ENCODE measurements at regions not wholly inside any gene's neighbourhood (a gene's known extent, or its start where the extent isn't known, plus 50 kb on each side); places are given as distances from the start of the nearest gene placed in this dataset.
"Not testable (repeated sequence)": the region's sequence is repeated elsewhere in the genome, so short reads cannot be mapped to it uniquely, and the experiment has no call there.

DNA sequence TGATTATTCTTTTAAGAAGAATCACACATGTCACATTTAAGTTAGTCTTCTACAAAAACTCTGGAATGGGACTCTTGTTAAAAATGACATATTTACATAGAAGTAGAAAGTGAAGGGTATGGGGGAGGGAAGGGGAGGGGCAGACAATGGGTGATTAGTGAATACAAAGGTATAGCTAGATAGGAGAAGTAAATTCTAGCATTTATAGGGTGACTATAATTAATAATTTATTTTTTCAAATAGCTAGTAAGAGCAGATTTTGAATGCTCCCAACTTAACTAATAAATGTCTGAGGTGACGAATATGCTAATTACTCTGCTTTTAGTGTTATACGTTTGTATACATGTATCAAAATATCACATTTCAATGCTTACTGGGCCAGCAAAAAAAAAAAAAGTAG is 59.4 kb downstream of the BLTP3B start:
- Histone ChIP-seq H3K36me3 (ENCODE audit: control insufficient read depth in 1 of 2, insufficient read depth in 2 of 2, low read length in 2 of 2) (peaks cover 3% of the 10 kb centered on the region in 2 experiments; a peak in 2 of 4 replicates), H3K4me3 (replicated peaks in 1 of 2; ENCODE audit: low read depth in 1 of 2, low read length in 2 of 2) (no peak overlapping the region), H4K20me1 (ENCODE audit: insufficient read depth) (no peaks in the 10 kb centered on the region), H3K27me3 (ENCODE audit: insufficient read depth, low read length) (no peaks in the 10 kb centered on the region), H3K9me3 (ENCODE audit: control insufficient read depth in 1 of 2, insufficient read depth in 1 of 2, low read depth in 1 of 2, low read length in 2 of 2) (no peaks in the 10 kb centered on the region), H2AFZ (ENCODE audit: low read depth, low read length, poor library complexity, severe bottlenecking) (no peak overlapping the region), H3K27ac (ENCODE audit: low read depth, low read length) (no peak overlapping the region), H3K79me2 (ENCODE audit: insufficient read depth, low read length) (no peaks in the 10 kb centered on the region), H3K9me2 (ENCODE audit: insufficient read depth) (no peaks in the 10 kb centered on the region), H3K4me1 (ENCODE audit: control insufficient read depth in 1 of 2, insufficient read depth in 2 of 2, low read length in 2 of 2) (no peaks in the 10 kb centered on the region), H3K4me2 (ENCODE audit: low read length) (no peak overlapping the region), H3K9ac (ENCODE audit: low read length) (no peak overlapping the region)
- no peak for DNase-seq (ENCODE audit: low read depth, low spot score)
- CTCF ChIA-PET, result no interaction called here
- intact Hi-C loops (cut with micrococcal nuclease), result no loop called here
- no peak for ATAC-seq
- POLR2A ChIA-PET, result no interaction called here
- BruUV-seq (replicated peaks), result no TSS peak
- RAD21 ChIA-PET (ENCODE audit: low non-redundant PET in 1 of 2, low total read pairs in 2 of 2, uncharacterized antibody in 2 of 2, unreplicated experiment in 2 of 2), result no interaction called here
- no peak for TF ChIP-seq CEBPB (IDR thresholded peaks at IDR 0.05; ENCODE audit: low read depth)
- no peak for TF ChIP-seq EZH2phosphoT487 (IDR thresholded peaks at IDR 0.05; ENCODE audit: borderline replicate concordance)
- TF ChIP-seq RAD21 (IDR thresholded peaks at IDR 0.05; ENCODE audit: low read depth), result no peak
- no peak for TF ChIP-seq TCF7L2 (IDR thresholded peaks at IDR 0.05; ENCODE audit: borderline replicate concordance, extremely low read depth, insufficient read depth, insufficient read length)
- no peak for TF ChIP-seq SRF (IDR thresholded peaks at IDR 0.05; ENCODE audit: low read depth)
- TF ChIP-seq, protein P1, sequence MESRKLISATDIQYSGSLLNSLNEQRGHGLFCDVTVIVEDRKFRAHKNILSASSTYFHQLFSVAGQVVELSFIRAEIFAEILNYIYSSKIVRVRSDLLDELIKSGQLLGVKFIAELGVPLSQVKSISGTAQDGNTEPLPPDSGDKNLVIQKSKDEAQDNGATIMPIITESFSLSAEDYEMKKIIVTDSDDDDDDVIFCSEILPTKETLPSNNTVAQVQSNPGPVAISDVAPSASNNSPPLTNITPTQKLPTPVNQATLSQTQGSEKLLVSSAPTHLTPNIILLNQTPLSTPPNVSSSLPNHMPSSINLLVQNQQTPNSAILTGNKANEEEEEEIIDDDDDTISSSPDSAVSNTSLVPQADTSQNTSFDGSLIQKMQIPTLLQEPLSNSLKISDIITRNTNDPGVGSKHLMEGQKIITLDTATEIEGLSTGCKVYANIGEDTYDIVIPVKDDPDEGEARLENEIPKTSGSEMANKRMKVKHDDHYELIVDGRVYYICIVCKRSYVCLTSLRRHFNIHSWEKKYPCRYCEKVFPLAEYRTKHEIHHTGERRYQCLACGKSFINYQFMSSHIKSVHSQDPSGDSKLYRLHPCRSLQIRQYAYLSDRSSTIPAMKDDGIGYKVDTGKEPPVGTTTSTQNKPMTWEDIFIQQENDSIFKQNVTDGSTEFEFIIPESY (IDR thresholded peaks at IDR 0.05; ENCODE audit: extremely low read depth, insufficient replicate concordance, low read length), result no peak
- TF ChIP-seq FOSL1 (IDR thresholded peaks at IDR 0.05; ENCODE audit: low read depth), result no peak
- no peak for TF ChIP-seq JUND (IDR thresholded peaks at IDR 0.05)
- no peak for TF ChIP-seq ZNF274 (IDR thresholded peaks at IDR 0.05; ENCODE audit: low read depth, low read length)
- no peak for TF ChIP-seq YY1 (IDR thresholded peaks at IDR 0.05; ENCODE audit: extremely low read depth, insufficient replicate concordance, low read depth, low read length)
- TF ChIP-seq, protein P2, sequence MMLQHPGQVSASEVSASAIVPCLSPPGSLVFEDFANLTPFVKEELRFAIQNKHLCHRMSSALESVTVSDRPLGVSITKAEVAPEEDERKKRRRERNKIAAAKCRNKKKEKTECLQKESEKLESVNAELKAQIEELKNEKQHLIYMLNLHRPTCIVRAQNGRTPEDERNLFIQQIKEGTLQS (IDR thresholded peaks at IDR 0.05), result no peak
- no peak for TF ChIP-seq EGR1 (IDR thresholded peaks at IDR 0.05; ENCODE audit: low read depth)
- TF ChIP-seq SP1 (IDR thresholded peaks at IDR 0.05; ENCODE audit: low read depth), result no peak
- TF ChIP-seq, protein P3, sequence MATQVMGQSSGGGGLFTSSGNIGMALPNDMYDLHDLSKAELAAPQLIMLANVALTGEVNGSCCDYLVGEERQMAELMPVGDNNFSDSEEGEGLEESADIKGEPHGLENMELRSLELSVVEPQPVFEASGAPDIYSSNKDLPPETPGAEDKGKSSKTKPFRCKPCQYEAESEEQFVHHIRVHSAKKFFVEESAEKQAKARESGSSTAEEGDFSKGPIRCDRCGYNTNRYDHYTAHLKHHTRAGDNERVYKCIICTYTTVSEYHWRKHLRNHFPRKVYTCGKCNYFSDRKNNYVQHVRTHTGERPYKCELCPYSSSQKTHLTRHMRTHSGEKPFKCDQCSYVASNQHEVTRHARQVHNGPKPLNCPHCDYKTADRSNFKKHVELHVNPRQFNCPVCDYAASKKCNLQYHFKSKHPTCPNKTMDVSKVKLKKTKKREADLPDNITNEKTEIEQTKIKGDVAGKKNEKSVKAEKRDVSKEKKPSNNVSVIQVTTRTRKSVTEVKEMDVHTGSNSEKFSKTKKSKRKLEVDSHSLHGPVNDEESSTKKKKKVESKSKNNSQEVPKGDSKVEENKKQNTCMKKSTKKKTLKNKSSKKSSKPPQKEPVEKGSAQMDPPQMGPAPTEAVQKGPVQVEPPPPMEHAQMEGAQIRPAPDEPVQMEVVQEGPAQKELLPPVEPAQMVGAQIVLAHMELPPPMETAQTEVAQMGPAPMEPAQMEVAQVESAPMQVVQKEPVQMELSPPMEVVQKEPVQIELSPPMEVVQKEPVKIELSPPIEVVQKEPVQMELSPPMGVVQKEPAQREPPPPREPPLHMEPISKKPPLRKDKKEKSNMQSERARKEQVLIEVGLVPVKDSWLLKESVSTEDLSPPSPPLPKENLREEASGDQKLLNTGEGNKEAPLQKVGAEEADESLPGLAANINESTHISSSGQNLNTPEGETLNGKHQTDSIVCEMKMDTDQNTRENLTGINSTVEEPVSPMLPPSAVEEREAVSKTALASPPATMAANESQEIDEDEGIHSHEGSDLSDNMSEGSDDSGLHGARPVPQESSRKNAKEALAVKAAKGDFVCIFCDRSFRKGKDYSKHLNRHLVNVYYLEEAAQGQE (IDR thresholded peaks at IDR 0.05; ENCODE audit: low read depth), result no peak
- TF ChIP-seq ZFX (IDR thresholded peaks at IDR 0.05), result no peak
- TF ChIP-seq EZH2 (IDR thresholded peaks at IDR 0.05), result no peak
- TF ChIP-seq SIN3A (IDR thresholded peaks at IDR 0.05; ENCODE audit: low read depth), result no peak

DNA sequence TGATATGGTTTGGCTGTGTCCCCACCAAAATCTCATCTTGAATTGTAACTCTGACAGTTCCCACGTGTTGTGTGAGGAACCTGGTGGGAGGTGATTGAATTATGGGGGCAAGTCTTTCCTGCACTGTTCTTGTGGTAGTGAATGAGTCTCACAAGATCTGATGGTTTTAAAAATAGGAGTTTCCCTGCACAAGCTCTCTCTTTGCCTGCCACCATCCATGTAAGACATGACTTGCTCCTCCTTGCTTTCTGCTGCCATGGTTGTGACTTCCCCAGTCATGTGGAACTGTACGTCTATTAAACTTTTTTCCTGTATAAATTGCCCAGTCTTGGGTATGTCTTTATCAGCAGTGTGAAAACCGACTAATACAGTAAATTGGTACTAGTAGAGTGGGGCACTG is 63.9 kb downstream of the BLTP3B start:
- CTCF ChIA-PET; POLR2A ChIA-PET; intact Hi-C loops (cut with micrococcal nuclease): not testable (repeated sequence)

More for the DNA sequence above, 63.9 kb downstream of the BLTP3B start:
- H3K4me3 ChIP-seq (replicated peaks in 1 of 2; ENCODE audit: low read depth in 1 of 2, low read length in 2 of 2); ATAC-seq; H3K79me2 ChIP-seq (ENCODE audit: insufficient read depth, low read length); H3K9me3 ChIP-seq (ENCODE audit: control insufficient read depth in 1 of 2, insufficient read depth in 1 of 2, low read depth in 1 of 2, low read length in 2 of 2); RAD21 ChIA-PET (ENCODE audit: low non-redundant PET in 1 of 2, low total read pairs in 2 of 2, uncharacterized antibody in 2 of 2, unreplicated experiment in 2 of 2); H3K9me2 ChIP-seq (ENCODE audit: insufficient read depth); H3K27me3 ChIP-seq (ENCODE audit: insufficient read depth, low read length); H4K20me1 ChIP-seq (ENCODE audit: insufficient read depth); DNase-seq (ENCODE audit: low read depth, low spot score); H2AFZ ChIP-seq (ENCODE audit: low read depth, low read length, poor library complexity, severe bottlenecking); H3K36me3 ChIP-seq (ENCODE audit: control insufficient read depth in 1 of 2, insufficient read depth in 2 of 2, low read length in 2 of 2); H3K4me1 ChIP-seq (ENCODE audit: control insufficient read depth in 1 of 2, insufficient read depth in 2 of 2, low read length in 2 of 2); H3K4me2 ChIP-seq (ENCODE audit: low read length); BruUV-seq (replicated peaks); H3K27ac ChIP-seq (ENCODE audit: low read depth, low read length); H3K9ac ChIP-seq (ENCODE audit: low read length): not testable (repeated sequence)

Data from HCT116 (cell line).